ENCODE measurements at regions not wholly inside any gene's neighbourhood (a gene's known extent, or its start where the extent isn't known, plus 50 kb on each side); places are given as distances from the start of the nearest gene placed in this dataset.
A peak's percentile ranks its signal among the peaks of the same experiment; 100 is the strongest.

DNA sequence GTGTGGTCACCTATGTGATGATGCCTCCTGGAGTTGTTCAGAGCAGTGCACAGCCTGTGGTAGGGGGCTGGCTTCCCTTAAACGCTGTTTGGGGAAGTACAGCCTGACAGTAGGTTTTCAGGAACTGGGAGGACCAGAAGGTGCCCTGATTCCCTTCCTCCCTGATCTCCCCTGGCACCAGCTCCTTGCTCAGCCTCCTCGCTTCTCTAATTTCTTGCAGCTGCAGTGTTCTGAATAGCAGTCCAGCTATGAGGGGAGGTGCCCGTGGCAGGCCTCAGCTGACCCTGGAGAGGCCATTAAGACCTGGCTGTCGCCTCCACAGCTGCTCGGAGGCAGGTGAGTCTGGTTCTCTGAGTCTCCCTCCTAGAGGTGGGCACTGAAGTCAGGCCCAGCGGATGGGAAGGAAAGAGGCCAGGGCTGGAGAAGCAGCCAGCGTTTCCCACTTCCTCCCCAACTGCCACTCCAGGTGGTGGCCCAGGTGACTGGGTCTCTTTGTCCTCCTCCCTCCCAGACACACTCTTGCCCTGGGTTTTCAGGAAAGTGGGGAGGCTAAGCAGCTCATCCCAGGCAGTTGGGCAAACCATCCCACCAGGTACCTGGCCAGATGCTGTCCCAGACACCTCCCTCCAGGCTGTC is 52.0 kb upstream of the RPL11 start:
- peak; percentile 2 for DNase-seq (ENCODE audit: extremely low read depth, low read depth)
- TF ChIP-seq CTCF (IDR thresholded peaks at IDR 0.05; ENCODE audit: low read depth, low read length) = no peak

- peak; percentile 38 for DNase-seq (ENCODE audit: extremely low read depth, low read depth)
- TF ChIP-seq CTCF (IDR thresholded peaks at IDR 0.05; ENCODE audit: low read depth, low read length) = no peak
Measured at GRCh38 chr1:23638786-23639241, 52.8 kb upstream of the RPL11 start.

GRCh38 chr1:23638188-23638619 is 53.4 kb upstream of the RPL11 start:
- no peak for TF ChIP-seq CTCF (IDR thresholded peaks at IDR 0.05; ENCODE audit: low read depth, low read length)
- DNase-seq (ENCODE audit: extremely low read depth, low read depth) = no peak

- no peak for DNase-seq (ENCODE audit: extremely low read depth, low read depth)
- TF ChIP-seq CTCF (IDR thresholded peaks at IDR 0.05; ENCODE audit: low read depth, low read length) = no peak
Measured at GRCh38 chr1:23636009-23636408, 55.6 kb upstream of the RPL11 start.

DNA sequence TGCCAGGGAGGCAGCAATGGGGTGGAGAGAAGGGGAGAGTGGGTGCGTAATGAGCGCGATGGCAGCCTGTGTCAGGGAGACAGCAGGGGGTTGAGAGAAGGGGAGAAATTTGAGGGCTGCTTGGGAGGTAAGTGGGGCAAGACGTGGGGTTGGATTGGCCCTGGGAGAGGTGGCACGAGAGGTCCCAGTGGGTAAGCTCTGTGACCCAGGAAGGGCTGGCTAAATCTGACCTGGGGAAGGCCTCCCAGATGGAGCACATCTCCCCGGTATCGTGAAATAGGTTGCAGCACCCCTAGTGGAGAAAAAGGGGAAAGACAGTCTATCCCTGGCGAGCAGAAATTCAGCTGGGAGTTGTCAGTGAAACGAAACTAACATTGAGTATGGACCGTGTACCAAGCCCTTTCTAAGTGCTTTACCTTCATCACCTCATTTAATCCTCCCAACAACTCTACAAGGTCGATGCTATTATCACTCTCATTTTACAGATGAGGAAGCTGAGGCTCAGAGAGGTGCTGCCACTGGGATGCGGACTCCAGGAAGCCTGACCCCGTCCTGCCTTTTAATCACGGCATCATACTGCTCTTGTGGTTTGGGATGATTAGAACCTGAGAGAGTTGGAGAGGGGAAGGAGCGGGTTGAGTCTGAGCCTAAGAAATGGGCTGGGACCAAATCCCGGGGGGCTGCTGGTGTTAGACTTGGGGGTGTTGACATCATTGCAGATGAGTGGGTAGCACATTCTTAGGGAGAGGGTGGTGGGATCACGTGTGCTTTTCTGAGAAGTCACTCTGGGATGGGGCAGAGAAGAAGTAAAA is 56.6 kb upstream of the RPL11 start:
- DNase-seq (ENCODE audit: extremely low read depth, low read depth) = peak; percentile 46
- TF ChIP-seq CTCF (IDR thresholded peaks at IDR 0.05; ENCODE audit: low read depth, low read length) = peak; percentile 86

DNA sequence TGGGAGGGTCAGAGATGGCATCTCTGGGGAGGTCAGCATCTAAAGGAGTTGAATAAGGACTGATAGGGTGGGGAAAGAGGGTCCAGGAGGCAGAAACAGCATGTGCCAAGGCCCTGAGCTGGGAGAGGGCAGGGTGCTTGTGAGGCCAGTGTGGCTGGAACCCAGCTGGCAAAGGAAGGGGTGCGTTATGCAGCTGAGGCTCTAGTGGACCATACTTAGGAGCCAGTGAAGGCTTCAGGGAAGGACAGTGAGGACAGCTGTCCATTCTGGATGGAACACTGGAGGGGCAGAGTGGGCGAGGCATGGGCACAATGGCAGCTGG is 57.1 kb upstream of the RPL11 start:
- TF ChIP-seq CTCF (IDR thresholded peaks at IDR 0.05; ENCODE audit: low read depth, low read length) = no peak
- DNase-seq (ENCODE audit: extremely low read depth, low read depth) = no peak

DNA sequence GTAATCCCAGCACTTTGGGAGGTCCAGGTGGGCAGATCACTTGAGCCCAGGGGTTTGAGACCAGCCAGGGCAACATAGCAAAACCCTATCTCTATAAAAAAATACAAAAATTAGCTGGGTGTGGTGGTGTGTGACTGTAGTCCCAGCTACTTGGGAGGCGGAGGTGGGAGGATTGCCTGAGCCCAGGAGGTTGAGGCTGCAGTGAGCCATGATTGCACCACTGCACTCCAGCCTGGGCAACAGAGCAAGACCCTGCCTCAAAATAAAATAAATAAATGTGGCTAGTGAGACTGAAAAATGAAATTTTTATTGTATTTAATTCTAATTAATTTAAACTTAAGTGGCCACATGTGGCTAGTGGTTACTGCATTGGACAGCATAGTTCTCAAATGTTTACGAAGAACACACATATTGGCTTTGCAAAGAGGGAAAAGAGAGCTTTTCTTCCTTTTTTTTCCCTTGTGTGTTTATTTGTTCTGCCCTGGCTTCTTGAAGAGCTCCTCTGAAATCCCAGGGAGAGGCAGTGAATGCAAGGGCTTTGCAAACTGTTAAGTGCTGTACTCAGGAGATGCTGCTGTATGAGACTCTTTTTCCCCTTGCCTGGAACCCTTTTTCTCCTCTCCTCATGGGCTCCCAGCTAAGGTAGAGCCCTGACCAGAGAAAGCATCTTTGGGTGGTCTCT is 59.0 kb upstream of the RPL11 start:
- DNase-seq (ENCODE audit: extremely low read depth, low read depth) = no peak
- TF ChIP-seq CTCF (IDR thresholded peaks at IDR 0.05; ENCODE audit: low read depth, low read length) = no peak
